DND-41 (cell line): ENCODE measurements at regions not wholly inside any gene's neighbourhood (a gene's known extent, or its start where the extent isn't known, plus 50 kb on each side); places are given as distances from the start of the nearest gene placed in this dataset.

ENCODE experiments used
- CTCF ChIP-seq: IDR thresholded peaks from 2 replicates; pipeline ENCODE4 v1.5.1; 2012; ENCODE audit warnings: borderline replicate concordance, low read length, moderate library complexity, mild to moderate bottlenecking; ENCODE audit not compliant: poor library complexity, severe bottlenecking; ENCODE audit errors: extremely low read depth
- EZH2 ChIP-seq: IDR thresholded peaks from 3 replicates; pipeline ENCODE4 v1.6.1; 2012; ENCODE audit warnings: borderline replicate concordance, low read depth, mild to moderate bottlenecking, moderate library complexity, low read length, inconsistent platforms; ENCODE audit not compliant: severe bottlenecking

DNA sequence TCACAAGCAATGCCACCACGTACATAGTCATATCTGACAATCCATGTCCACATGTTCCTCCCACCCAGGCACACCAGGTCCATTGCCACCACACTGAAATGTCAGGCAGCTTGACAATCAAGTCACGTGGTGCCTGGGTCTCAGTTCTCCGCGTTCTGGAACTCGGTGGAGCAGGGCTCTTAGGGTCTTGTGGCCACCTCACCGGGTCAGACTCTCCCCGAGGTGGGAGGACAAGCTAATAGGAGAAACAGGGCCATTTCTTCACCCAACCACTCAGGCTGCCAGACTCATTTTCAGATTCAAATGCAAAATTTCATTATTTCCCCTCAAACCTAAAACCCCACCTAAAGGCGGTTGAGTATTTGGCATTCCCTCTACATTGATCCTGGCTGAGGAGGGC is 200.5 kb upstream of the GAS1 start:
- TF ChIP-seq CTCF (no peak), EZH2 (no peak)
